Spinal cord (tissue), 9 donors: ENCODE measurements at regions not wholly inside any gene's neighbourhood (a gene's known extent, or its start where the extent isn't known, plus 50 kb on each side); places are given as distances from the start of the nearest gene placed in this dataset.

Experiments
- DNase-seq, 6 donors: peaks; one replicate each; pipeline versions ENCODE4 v3.0.0 to v3.0.0-alpha.2; 2013 to 2015; ENCODE audit warnings: low spot score in 6 of 6, low read depth in 4 of 6
- H3K27ac ChIP-seq: one replicate; pipeline ENCODE4 v1.5.1; 2013; ENCODE audit warnings: low read depth, low read length, control low read depth
- H3K27me3 ChIP-seq: one replicate; pipeline ENCODE4 v1.6.1; 2013; ENCODE audit warnings: low read length; ENCODE audit not compliant: control insufficient read depth, insufficient read depth
- H3K36me3 ChIP-seq: one replicate; pipeline ENCODE4 v1.6.1; 2013; ENCODE audit warnings: low read length; ENCODE audit not compliant: control insufficient read depth, insufficient read depth
- H3K4me1 ChIP-seq: one replicate; pipeline ENCODE4 v1.6.1; 2013; ENCODE audit warnings: low read length; ENCODE audit not compliant: control insufficient read depth, insufficient read depth
- H3K4me3 ChIP-seq: one replicate; pipeline ENCODE4 v1.5.1; 2013; ENCODE audit warnings: low read depth, low read length, control low read depth
- H3K9me3 ChIP-seq: one replicate; pipeline ENCODE4 v1.6.1; 2013; ENCODE audit warnings: low read length; ENCODE audit not compliant: control insufficient read depth, insufficient read depth
- WGBS: methylation state at CpG from one replicate; pipeline ENCODE4 v1.1.5; 2013; ENCODE audit warnings: missing lambda C conversion rate; ENCODE audit not compliant: insufficient coverage; 5-methylcytosine and 5-hydroxymethylcytosine counted together
- donor health status: healthy.

DNA sequence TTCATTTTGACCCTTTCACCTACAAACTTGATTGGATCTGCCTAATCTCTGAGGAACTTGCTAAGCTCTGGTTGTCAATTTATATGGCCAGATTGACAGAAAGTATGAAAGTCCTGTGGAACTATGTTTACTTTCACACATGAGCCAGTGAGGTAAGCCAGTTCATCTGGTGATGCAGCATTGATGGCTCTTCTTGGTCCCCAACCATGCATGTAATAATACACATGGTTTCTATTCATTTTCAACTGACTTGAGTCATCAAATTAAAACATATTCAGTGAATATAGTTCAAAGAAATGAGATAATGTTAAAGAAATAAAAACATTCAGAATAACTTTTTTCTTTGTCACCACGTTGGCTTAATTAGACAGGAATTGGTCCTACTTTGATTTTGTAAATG is 336.1 kb upstream of the THBS1 start:
- H3K9me3 ChIP-seq: no peaks in the 10 kb centered on the region
- WGBS: no CpG with 5 or more reads among the region's 1 CpG
- DNase-seq: no peak
- no peaks in the 10 kb centered on the region for H3K36me3 ChIP-seq
- no peaks in the 10 kb centered on the region for H3K27me3 ChIP-seq
- H3K27ac ChIP-seq: no peak overlapping the region
- no peak overlapping the region for H3K4me3 ChIP-seq
- no peaks in the 10 kb centered on the region for H3K4me1 ChIP-seq

DNA sequence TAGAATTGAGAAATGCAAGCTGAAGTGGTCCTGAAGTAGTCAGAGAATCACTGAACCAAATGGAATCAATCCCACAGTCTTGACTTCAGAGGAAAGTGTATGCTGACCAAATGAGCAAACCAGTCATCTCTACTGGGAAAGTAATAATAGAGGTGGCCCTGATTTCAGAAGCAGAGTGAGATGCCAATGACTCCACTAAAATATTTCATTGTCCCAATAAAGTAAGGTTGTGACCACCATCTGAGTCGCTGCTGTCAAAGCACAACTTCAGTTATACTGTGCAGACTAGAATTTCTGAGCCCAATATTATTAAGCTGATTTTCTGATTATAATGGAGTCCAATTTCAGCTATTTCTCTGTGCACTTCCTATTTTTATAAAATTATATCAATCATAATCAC is 334.4 kb upstream of the THBS1 start:
- Histone ChIP-seq H3K4me1 (no peaks in the 10 kb centered on the region), H3K36me3 (no peaks in the 10 kb centered on the region), H3K27ac (no peak overlapping the region), H3K9me3 (no peaks in the 10 kb centered on the region), H3K27me3 (no peaks in the 10 kb centered on the region), H3K4me3 (no peak overlapping the region)
- no CpG with 5 or more reads among the region's 1 CpG for WGBS
- no peak for DNase-seq

DNA sequence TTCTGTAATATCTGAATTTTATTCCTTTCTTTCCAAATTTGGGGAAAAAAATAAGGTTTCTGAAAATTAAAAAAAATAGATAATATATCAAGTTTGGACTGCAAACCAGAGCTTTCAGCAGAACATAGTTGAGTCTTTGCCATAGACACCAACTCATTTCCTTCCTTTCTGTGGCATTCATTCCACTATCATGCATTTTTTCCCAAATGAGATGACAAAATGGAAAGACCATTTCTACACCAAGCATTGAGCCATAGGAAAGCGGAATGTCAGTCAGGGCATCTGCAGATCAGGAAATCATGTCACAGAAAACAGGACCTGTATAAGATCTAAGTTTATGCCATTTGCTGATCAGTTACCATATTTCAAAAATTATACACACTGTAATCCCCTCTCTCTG is 333.3 kb upstream of the THBS1 start:
- Histone ChIP-seq H3K4me3 (no peak overlapping the region), H3K36me3 (no peaks in the 10 kb centered on the region), H3K27ac (no peak overlapping the region), H3K4me1 (no peaks in the 10 kb centered on the region), H3K27me3 (no peaks in the 10 kb centered on the region), H3K9me3 (no peaks in the 10 kb centered on the region)
- no peak for DNase-seq
- WGBS: 100% methylated on average over 1 of the region's 1 CpG

DNA sequence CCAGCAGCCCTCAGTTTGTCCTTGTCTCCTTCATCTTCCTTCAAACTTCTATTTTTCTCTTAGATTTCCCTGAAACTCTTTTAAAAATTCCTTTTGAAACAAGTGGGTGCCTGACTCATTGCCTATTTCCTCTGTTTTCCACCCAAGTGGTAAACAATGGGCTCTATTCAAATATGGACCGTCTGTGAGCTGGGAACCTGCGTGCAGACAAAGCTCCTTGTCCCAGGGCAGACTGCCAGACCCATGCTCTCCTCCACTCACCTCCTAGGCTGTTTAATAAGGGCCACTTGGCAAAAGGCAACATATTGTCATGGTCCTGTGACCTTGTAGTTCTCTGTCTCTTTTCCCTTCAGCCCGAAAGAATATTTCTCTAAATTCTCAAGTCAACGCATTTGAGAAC is 332.7 kb upstream of the THBS1 start:
- Histone ChIP-seq H3K9me3 (no peaks in the 10 kb centered on the region), H3K36me3 (no peaks in the 10 kb centered on the region), H3K27ac (no peak overlapping the region), H3K4me1 (no peaks in the 10 kb centered on the region), H3K27me3 (no peaks in the 10 kb centered on the region), H3K4me3 (no peak overlapping the region)
- DNase-seq: peak in 1 of 6 donors; percentile 4
- 24% methylated on average over 2 of the region's 4 CpGs for WGBS

DNA sequence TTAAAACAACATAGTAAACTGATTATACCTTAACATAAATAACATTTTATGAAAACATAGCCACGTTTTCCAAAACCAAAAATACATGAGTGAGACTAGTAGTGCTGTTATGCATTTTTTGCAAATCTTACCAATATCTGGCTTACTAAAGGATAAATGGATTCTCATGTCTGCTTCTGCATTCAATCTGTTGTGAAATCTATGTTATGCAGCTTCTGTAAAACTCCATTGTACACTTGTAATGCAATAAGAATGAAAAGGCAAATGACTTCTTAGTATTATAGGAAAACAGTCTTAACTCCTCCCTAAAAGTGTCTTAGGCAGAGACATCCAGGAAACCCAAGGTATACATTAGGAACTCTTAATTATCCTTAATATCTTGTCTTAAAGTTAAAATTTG is 330.9 kb upstream of the THBS1 start:
- no peak for DNase-seq
- H3K9me3 ChIP-seq: no peaks in the 10 kb centered on the region
- H3K27ac ChIP-seq: no peak overlapping the region
- WGBS: no CpG with 5 or more reads among the region's 1 CpG
- H3K36me3 ChIP-seq: no peaks in the 10 kb centered on the region
- H3K27me3 ChIP-seq: no peaks in the 10 kb centered on the region
- no peak overlapping the region for H3K4me3 ChIP-seq
- no peaks in the 10 kb centered on the region for H3K4me1 ChIP-seq

DNA sequence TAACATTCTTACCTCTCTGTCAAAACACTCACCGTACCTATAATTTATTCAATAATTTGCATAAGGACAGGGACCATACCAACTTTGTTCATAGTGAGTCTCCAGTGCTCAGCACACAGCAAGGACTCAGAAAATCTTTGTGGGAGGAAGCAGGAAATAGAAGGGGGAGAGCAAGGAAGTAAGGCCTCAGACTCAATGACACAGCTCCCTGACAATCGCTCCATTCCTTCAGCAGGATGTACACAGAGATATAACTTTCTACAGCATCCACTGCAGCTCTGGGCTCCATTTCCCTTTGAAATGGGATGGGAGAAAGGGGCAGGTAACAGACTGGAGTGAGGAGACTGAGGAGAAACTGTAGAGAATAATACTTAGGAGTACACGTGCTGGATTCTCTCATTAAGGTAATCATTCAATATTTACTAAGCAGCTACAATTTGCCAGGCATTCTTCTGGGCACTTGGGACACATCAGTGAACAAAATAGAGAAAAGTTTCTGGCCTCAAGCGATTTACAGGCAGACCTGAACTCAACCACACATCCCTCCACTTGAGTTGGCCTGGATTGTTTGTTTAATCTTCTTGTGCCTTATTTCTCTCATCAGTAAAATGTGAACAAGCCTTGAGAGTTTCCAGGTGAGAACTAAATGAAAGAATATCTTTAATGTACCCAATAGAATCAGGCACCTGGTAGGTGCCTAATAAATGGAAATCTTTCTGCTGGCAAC is 330.3 kb upstream of the THBS1 start:
- WGBS: 67% methylated on average over 1 of the region's 4 CpGs

DNA sequence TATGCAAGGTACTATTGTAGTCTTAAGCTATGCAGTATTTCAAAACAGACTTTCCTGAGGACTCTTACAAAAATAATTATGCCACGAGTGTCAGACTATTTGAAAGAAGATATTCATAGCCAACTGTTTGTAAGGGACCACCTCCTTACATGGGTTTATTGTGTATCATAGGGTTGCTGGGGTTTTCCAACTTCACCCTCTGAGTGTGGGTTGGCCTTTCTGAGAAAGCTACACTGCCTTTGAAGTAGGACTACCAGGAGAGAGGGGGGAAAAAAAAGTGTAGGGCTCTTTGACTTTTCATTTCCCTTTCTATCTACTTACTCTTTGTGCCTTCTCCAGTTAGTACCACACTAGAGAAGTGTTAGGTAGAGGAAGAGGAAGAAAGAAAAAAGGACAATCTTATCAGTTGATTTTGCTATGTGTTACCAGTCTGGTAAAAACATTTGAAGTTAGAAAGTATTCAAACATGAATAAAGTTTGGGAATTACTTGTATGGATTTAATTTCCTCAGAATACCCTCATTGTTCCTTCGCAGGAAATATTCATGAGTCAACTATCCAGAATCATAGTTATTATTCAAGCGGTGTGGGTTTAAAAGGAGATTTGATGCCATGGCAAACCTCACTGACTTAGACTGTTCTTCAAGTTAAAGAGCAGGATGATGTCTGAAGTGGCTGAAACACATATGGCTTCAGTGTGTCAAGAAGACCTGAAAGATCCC is 329.3 kb upstream of the THBS1 start:
- no peaks in the 10 kb centered on the region for H3K36me3 ChIP-seq
- H3K4me1 ChIP-seq: no peaks in the 10 kb centered on the region
- H3K27me3 ChIP-seq: no peaks in the 10 kb centered on the region
- H3K4me3 ChIP-seq: no peak overlapping the region
- no peak overlapping the region for H3K27ac ChIP-seq
- H3K9me3 ChIP-seq: no peaks in the 10 kb centered on the region
- no CpG with 5 or more reads among the region's 3 CpGs for WGBS
- no peak for DNase-seq

More for the DNA sequence above, 330.3 kb upstream of the THBS1 start:
- DNase-seq: no peak
- H3K9me3 ChIP-seq: no peaks in the 10 kb centered on the region
- no peaks in the 10 kb centered on the region for H3K27me3 ChIP-seq
- H3K27ac ChIP-seq: no peak overlapping the region
- no peaks in the 10 kb centered on the region for H3K4me1 ChIP-seq
- H3K36me3 ChIP-seq: no peaks in the 10 kb centered on the region
- no peak overlapping the region for H3K4me3 ChIP-seq

DNA sequence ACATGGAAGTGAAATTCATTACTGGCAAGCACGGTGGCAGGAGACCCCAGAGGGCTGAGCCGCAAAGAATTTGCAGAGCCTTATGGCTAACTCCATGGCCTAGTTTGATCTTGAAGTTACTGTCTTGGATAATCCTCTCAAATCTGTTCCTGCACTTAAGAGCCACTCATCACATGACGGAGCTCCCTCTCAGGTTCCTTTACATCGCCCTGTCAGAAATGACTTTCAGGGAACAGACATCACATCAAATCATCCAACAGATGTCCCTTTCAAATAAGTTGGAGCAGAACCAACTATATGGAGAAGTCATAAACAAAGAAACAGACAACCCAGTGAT is 328.8 kb upstream of the THBS1 start:
- DNase-seq: no peak
- no peaks in the 10 kb centered on the region for H3K9me3 ChIP-seq
- H3K4me1 ChIP-seq: no peaks in the 10 kb centered on the region
- no peaks in the 10 kb centered on the region for H3K36me3 ChIP-seq
- H3K27ac ChIP-seq: no peak overlapping the region
- no peak overlapping the region for H3K4me3 ChIP-seq
- 72% methylated on average over 2 of the region's 4 CpGs for WGBS
- no peaks in the 10 kb centered on the region for H3K27me3 ChIP-seq

DNA sequence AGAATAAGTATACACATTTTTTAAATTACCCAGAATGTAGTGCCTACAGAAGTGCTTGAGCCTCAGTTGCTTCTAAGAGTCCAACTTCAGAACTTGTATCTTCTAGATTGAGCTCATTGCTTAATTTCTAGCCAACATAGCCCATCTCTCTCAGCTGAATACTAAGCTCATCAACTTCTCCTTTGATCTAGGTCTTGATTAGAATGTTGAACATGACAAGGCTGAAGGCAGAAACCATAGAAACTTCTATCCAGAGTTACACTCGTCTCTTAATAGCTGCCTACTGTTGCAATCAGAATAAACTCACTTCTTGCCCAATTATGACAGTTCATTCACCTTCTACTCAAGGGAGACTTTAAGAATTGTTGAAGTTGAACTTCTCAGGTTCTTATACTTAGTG is 327.3 kb upstream of the THBS1 start:
- no peaks in the 10 kb centered on the region for H3K27me3 ChIP-seq
- no CpG with 5 or more reads among the region's 1 CpG for WGBS
- no peak overlapping the region for H3K27ac ChIP-seq
- no peaks in the 10 kb centered on the region for H3K4me1 ChIP-seq
- no peak for DNase-seq
- no peak overlapping the region for H3K4me3 ChIP-seq
- no peaks in the 10 kb centered on the region for H3K36me3 ChIP-seq
- H3K9me3 ChIP-seq: no peaks in the 10 kb centered on the region

DNA sequence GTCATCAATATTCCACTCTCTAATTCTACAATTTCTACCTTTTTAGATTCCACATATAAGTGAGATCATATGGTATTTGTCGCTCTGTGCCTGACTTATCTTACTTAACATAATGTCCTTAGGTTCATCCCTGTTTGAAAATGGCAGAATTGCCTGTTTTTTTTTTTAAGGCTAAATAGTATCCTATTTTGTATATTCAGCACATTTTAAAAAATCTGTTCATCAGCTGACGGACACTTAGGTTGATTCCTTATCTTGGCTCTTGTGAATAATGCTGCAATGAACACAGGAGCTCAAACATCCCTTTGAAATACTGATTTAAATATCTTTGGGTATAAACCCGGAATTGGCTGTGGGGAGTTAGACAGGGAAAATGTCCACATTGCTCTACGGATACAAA is 326.7 kb upstream of the THBS1 start:
- H3K4me1 ChIP-seq: no peaks in the 10 kb centered on the region
- no peak overlapping the region for H3K4me3 ChIP-seq
- no peaks in the 10 kb centered on the region for H3K9me3 ChIP-seq
- H3K27ac ChIP-seq: no peak overlapping the region
- no CpG with 5 or more reads among the region's 4 CpGs for WGBS
- no peaks in the 10 kb centered on the region for H3K36me3 ChIP-seq
- no peak for DNase-seq
- H3K27me3 ChIP-seq: no peaks in the 10 kb centered on the region
